ENCODE measurements at regions not wholly inside any gene's neighbourhood (a gene's known extent, or its start where the extent isn't known, plus 50 kb on each side); places are given as distances from the start of the nearest gene placed in this dataset.

DNA sequence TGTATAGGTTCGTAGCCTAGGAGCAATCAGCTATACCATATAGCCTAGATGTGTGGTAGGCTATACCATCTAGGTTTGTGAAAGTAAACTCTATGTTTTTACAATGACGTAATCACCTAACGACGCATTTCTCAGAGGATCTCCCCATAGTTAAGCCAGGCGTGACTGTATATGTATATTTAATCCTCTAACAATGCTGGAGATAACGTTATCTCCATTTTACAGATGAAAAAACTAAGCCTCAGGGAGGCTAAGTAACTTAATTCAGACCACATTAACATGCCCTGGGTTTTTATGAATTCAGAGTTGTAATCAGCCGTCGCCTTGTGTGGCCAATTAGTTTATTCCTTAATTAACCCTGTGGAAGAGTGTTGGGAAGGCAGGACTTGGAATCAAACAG lies 107.7 kb upstream of the PLXNA2 start (continued):
- TF ChIP-seq ZNF157 (tag by site-specific recombination; IDR thresholded peaks at IDR 0.05) = no peak
- no peak for TF ChIP-seq ZBTB7A (tag by site-specific recombination; IDR thresholded peaks at IDR 0.05; ENCODE audit: low read depth)
- TF ChIP-seq, protein P1, sequence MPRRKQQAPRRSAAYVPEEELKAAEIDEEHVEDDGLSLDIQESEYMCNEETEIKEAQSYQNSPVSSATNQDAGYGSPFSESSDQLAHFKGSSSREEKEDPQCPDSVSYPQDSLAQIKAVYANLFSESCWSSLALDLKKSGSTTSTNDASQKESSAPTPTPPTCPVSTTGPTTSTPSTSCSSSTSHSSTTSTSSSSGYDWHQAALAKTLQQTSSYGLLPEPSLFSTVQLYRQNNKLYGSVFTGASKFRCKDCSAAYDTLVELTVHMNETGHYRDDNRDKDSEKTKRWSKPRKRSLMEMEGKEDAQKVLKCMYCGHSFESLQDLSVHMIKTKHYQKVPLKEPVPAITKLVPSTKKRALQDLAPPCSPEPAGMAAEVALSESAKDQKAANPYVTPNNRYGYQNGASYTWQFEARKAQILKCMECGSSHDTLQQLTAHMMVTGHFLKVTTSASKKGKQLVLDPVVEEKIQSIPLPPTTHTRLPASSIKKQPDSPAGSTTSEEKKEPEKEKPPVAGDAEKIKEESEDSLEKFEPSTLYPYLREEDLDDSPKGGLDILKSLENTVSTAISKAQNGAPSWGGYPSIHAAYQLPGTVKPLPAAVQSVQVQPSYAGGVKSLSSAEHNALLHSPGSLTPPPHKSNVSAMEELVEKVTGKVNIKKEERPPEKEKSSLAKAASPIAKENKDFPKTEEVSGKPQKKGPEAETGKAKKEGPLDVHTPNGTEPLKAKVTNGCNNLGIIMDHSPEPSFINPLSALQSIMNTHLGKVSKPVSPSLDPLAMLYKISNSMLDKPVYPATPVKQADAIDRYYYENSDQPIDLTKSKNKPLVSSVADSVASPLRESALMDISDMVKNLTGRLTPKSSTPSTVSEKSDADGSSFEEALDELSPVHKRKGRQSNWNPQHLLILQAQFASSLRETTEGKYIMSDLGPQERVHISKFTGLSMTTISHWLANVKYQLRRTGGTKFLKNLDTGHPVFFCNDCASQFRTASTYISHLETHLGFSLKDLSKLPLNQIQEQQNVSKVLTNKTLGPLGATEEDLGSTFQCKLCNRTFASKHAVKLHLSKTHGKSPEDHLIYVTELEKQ (tag by site-specific recombination; IDR thresholded peaks at IDR 0.05; ENCODE audit: borderline replicate concordance) = no peak
- TF ChIP-seq TRIM28 (IDR thresholded peaks at IDR 0.05; ENCODE audit: borderline replicate concordance, low read length) = peak; percentile 66; the same call in 1 of the 2 replicates
- TF ChIP-seq ZNF596 (tag by site-specific recombination; IDR thresholded peaks at IDR 0.05) = no peak
- no peak for TF ChIP-seq ZNF202 (tag by site-specific recombination; IDR thresholded peaks at IDR 0.05; ENCODE audit: borderline replicate concordance)
- no peak for TF ChIP-seq ZNF544 (tag by site-specific recombination; IDR thresholded peaks at IDR 0.05)
- TF ChIP-seq IKZF3 (tag by site-specific recombination; IDR thresholded peaks at IDR 0.05) = 0 out of 2 replicates have a peak, but pooled peaks have one; percentile 35
- TF ChIP-seq, protein P2, sequence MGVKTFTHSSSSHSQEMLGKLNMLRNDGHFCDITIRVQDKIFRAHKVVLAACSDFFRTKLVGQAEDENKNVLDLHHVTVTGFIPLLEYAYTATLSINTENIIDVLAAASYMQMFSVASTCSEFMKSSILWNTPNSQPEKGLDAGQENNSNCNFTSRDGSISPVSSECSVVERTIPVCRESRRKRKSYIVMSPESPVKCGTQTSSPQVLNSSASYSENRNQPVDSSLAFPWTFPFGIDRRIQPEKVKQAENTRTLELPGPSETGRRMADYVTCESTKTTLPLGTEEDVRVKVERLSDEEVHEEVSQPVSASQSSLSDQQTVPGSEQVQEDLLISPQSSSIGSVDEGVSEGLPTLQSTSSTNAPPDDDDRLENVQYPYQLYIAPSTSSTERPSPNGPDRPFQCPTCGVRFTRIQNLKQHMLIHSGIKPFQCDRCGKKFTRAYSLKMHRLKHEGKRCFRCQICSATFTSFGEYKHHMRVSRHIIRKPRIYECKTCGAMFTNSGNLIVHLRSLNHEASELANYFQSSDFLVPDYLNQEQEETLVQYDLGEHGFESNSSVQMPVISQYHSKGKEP (tag by site-specific recombination; IDR thresholded peaks at IDR 0.05) = no peak
- no peak for TF ChIP-seq ZBTB48 (tag by site-specific recombination; IDR thresholded peaks at IDR 0.05)
- no peak for TF ChIP-seq YY1 (tag by site-specific recombination; IDR thresholded peaks at IDR 0.05)
- TF ChIP-seq ZNF785 (tag by site-specific recombination; IDR thresholded peaks at IDR 0.05) = no peak
- no peak for TF ChIP-seq ZNF416 (tag by site-specific recombination; IDR thresholded peaks at IDR 0.05)
- TF ChIP-seq SALL2 (tag by site-specific recombination; IDR thresholded peaks at IDR 0.05; ENCODE audit: borderline replicate concordance) = no peak
- peak; percentile 93 for TF ChIP-seq ZNF843 (tag by site-specific recombination; IDR thresholded peaks at IDR 0.05)
- TF ChIP-seq ZNF140 (tag by site-specific recombination; IDR thresholded peaks at IDR 0.05) = no peak
- TF ChIP-seq, protein P3, sequence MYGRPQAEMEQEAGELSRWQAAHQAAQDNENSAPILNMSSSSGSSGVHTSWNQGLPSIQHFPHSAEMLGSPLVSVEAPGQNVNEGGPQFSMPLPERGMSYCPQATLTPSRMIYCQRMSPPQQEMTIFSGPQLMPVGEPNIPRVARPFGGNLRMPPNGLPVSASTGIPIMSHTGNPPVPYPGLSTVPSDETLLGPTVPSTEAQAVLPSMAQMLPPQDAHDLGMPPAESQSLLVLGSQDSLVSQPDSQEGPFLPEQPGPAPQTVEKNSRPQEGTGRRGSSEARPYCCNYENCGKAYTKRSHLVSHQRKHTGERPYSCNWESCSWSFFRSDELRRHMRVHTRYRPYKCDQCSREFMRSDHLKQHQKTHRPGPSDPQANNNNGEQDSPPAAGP (tag by site-specific recombination; IDR thresholded peaks at IDR 0.05) = peak; percentile 34; the same call in 1 of the 2 replicates
- TF ChIP-seq ZNF426 (tag by site-specific recombination; IDR thresholded peaks at IDR 0.05) = no peak
- no peak; the same call in 1 of the 2 replicates for TF ChIP-seq GLI2 (tag by site-specific recombination; IDR thresholded peaks at IDR 0.05; ENCODE audit: borderline replicate concordance, low read depth)
- TF ChIP-seq KLF10 (tag by site-specific recombination; IDR thresholded peaks at IDR 0.05) = peak; percentile 27; the same call in 1 of the 2 replicates
- TF ChIP-seq, protein P4, sequence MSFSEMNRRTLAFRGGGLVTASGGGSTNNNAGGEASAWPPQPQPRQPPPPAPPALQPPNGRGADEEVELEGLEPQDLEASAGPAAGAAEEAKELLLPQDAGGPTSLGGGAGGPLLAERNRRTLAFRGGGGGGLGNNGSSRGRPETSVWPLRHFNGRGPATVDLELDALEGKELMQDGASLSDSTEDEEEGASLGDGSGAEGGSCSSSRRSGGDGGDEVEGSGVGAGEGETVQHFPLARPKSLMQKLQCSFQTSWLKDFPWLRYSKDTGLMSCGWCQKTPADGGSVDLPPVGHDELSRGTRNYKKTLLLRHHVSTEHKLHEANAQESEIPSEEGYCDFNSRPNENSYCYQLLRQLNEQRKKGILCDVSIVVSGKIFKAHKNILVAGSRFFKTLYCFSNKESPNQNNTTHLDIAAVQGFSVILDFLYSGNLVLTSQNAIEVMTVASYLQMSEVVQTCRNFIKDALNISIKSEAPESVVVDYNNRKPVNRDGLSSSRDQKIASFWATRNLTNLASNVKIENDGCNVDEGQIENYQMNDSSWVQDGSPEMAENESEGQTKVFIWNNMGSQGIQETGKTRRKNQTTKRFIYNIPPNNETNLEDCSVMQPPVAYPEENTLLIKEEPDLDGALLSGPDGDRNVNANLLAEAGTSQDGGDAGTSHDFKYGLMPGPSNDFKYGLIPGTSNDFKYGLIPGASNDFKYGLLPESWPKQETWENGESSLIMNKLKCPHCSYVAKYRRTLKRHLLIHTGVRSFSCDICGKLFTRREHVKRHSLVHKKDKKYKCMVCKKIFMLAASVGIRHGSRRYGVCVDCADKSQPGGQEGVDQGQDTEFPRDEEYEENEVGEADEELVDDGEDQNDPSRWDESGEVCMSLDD (tag by site-specific recombination; IDR thresholded peaks at IDR 0.05) = no peak
- no peak for TF ChIP-seq ZNF777 (tag by site-specific recombination; IDR thresholded peaks at IDR 0.05; ENCODE audit: borderline replicate concordance)
- TF ChIP-seq ZNF558 (tag by site-specific recombination; IDR thresholded peaks at IDR 0.05) = peak; percentile 65; the same call in 1 of the 2 replicates
- peak; percentile 79 for TF ChIP-seq GLIS1 (tag by site-specific recombination; IDR thresholded peaks at IDR 0.05)
- TF ChIP-seq ZNF302 (tag by site-specific recombination; IDR thresholded peaks at IDR 0.05; ENCODE audit: low read depth) = no peak
- peak; percentile 42; the same call in 1 of the 2 replicates for TF ChIP-seq WT1 (tag by site-specific recombination; IDR thresholded peaks at IDR 0.05)
- TF ChIP-seq ZNF561 (tag by site-specific recombination; IDR thresholded peaks at IDR 0.05; ENCODE audit: borderline replicate concordance) = 0 out of 2 replicates have a peak, but pooled peaks have one; percentile 70
- no peak for TF ChIP-seq ZNF112 (tag by site-specific recombination; IDR thresholded peaks at IDR 0.05)
- TF ChIP-seq, protein P5, sequence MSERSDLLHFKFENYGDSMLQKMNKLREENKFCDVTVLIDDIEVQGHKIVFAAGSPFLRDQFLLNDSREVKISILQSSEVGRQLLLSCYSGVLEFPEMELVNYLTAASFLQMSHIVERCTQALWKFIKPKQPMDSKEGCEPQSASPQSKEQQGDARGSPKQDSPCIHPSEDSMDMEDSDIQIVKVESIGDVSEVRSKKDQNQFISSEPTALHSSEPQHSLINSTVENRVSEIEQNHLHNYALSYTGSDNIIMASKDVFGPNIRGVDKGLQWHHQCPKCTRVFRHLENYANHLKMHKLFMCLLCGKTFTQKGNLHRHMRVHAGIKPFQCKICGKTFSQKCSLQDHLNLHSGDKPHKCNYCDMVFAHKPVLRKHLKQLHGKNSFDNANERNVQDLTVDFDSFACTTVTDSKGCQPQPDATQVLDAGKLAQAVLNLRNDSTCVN (tag by site-specific recombination; optimal IDR thresholded peaks at IDR 0.05) = no peak
- TF ChIP-seq ZNF626 (tag by site-specific recombination; IDR thresholded peaks at IDR 0.05) = no peak
